LNCAP (cell line): ENCODE measurements at regions not wholly inside any gene's neighbourhood (a gene's known extent, or its start where the extent isn't known, plus 50 kb on each side); places are given as distances from the start of the nearest gene placed in this dataset.

Source experiments
- CTCF ChIP-seq: fragments of 450-650 bp; IDR thresholded peaks from 2 replicates; pipeline ENCODE4 v1.5.1; 2017; ENCODE audit warnings: mild to moderate bottlenecking

- no peak for TF ChIP-seq CTCF
Measured at GRCh38 chr4:30362436-30362835, 357.7 kb upstream of the PCDH7 start.

- TF ChIP-seq CTCF: no peak
Measured at GRCh38 chr4:30370105-30370504, 350.1 kb upstream of the PCDH7 start.

- peak; percentile 96 for TF ChIP-seq CTCF
Measured at GRCh38 chr4:30380404-30380998, 339.7 kb upstream of the PCDH7 start.

GRCh38 chr4:30385650-30386049 is 334.5 kb upstream of the PCDH7 start:
- no peak for TF ChIP-seq CTCF

- TF ChIP-seq CTCF: no peak
Measured at GRCh38 chr4:30386266-30386895, 333.8 kb upstream of the PCDH7 start.

GRCh38 chr4:30395902-30396301 is 324.3 kb upstream of the PCDH7 start:
- no peak for TF ChIP-seq CTCF

- TF ChIP-seq CTCF: no peak
Measured at GRCh38 chr4:30396772-30397475, 323.2 kb upstream of the PCDH7 start.
